ENCODE measurements at regions not wholly inside any gene's neighbourhood (a gene's known extent, or its start where the extent isn't known, plus 50 kb on each side); places are given as distances from the start of the nearest gene placed in this dataset.

DNA sequence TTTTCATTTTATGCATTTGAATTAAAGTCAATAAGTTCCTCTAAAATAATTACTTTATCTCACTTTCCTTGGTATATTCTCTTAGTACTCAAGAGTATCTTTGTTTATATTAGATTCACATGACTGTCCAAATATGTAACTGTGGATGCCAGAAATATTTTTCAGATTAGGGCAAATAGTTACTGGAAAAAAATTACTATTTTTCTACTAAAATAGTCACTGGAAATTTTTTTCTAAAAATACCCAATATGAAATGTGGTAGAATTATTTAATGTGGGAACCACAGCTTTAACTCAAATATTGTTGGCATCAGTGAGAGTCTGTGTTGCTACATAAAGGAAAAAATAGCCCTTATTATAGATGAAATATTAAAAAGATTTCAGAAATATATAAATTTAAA, 70.4 kb upstream of the NMU start:
- TF ChIP-seq, protein P1, sequence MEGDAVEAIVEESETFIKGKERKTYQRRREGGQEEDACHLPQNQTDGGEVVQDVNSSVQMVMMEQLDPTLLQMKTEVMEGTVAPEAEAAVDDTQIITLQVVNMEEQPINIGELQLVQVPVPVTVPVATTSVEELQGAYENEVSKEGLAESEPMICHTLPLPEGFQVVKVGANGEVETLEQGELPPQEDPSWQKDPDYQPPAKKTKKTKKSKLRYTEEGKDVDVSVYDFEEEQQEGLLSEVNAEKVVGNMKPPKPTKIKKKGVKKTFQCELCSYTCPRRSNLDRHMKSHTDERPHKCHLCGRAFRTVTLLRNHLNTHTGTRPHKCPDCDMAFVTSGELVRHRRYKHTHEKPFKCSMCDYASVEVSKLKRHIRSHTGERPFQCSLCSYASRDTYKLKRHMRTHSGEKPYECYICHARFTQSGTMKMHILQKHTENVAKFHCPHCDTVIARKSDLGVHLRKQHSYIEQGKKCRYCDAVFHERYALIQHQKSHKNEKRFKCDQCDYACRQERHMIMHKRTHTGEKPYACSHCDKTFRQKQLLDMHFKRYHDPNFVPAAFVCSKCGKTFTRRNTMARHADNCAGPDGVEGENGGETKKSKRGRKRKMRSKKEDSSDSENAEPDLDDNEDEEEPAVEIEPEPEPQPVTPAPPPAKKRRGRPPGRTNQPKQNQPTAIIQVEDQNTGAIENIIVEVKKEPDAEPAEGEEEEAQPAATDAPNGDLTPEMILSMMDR (IDR thresholded peaks at IDR 0.05): no peak
- no peak for TF ChIP-seq POLR2A (IDR thresholded peaks at IDR 0.05)

Data from Peyer's patch (tissue), 4 donors.